NT2/D1 (cell line): ENCODE measurements at regions not wholly inside any gene's neighbourhood (a gene's known extent, or its start where the extent isn't known, plus 50 kb on each side); places are given as distances from the start of the nearest gene placed in this dataset.

Experiments
- SUZ12 ChIP-seq: IDR thresholded peaks from 2 replicates; pipeline ENCODE4 v1.6.1; 2011; ENCODE audit not compliant: insufficient read length, insufficient read depth; ENCODE audit errors: extremely low read depth
- YY1 ChIP-seq: IDR thresholded peaks from 2 replicates; pipeline ENCODE4 v1.6.1; 2011; ENCODE audit not compliant: insufficient read length, insufficient read depth
- ZNF274 ChIP-seq: IDR thresholded peaks from 2 replicates; pipeline ENCODE4 v1.6.1; 2011; ENCODE audit warnings: mild to moderate bottlenecking, low read depth, low read length

DNA sequence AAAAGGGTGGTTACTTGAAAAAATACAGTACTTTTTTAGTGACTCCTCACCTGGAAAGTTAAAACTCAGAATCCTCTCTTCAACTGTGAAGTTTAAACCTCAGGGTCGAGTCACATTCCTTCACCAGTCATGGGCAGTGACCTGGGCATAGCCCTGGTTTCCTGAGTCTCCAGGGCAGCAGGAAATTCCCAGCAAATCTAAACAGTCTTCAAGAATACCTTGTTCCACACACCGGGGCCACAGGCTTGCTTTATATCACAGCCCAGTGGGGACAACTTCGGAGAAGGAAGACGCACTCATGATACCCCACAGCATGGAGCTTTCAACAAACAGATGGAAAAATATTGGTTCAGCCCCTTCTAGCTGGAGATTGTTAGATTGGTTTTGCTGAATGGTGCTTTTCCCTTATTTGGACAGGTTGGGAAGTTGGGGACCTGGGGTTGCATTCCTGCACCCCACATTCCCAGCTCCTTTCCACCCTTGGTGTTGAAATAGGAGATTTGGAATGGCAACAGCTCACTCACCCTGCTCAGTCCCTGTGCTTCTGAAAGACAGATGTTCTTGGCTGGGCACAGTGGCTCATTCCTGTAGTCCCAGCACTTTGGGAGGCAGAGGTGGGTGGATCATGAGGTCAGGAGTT, 113.0 kb upstream of the TMEM170B start:
- TF ChIP-seq ZNF274 (no peak), YY1 (no peak), SUZ12 (no peak)
